ENCODE measurements at regions not wholly inside any gene's neighbourhood (a gene's known extent, or its start where the extent isn't known, plus 50 kb on each side); places are given as distances from the start of the nearest gene placed in this dataset.

- DNase-seq, result no peak
Observed at GRCh38 chr5:89010512-89010911, 127.5 kb upstream of the MEF2C start.

GRCh38 chr5:89008291-89008690 is 125.3 kb upstream of the MEF2C start:
- DNase-seq, result no peak

GRCh38 chr5:89005990-89006389 is 123.0 kb upstream of the MEF2C start:
- no peak for DNase-seq

DNA sequence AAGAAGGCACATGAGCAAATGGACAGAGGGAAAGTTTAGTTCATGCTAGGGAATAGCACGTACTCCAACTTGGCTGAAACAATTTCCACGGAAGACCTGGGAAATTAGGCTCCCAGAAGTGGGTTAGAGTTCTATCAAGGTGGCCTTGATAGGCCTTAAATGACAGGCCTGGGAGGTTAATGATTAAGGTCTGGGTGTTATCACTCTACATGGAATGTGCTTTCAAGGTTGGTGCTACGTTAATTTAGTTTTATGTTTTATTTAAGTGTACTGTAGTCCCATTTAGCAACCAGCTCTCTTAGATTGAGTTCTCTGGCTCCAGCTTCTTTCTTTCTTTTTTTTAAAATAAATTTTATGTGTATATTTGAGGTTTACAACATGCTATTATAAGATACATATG is 121.4 kb upstream of the MEF2C start:
- no peak for DNase-seq

DNA sequence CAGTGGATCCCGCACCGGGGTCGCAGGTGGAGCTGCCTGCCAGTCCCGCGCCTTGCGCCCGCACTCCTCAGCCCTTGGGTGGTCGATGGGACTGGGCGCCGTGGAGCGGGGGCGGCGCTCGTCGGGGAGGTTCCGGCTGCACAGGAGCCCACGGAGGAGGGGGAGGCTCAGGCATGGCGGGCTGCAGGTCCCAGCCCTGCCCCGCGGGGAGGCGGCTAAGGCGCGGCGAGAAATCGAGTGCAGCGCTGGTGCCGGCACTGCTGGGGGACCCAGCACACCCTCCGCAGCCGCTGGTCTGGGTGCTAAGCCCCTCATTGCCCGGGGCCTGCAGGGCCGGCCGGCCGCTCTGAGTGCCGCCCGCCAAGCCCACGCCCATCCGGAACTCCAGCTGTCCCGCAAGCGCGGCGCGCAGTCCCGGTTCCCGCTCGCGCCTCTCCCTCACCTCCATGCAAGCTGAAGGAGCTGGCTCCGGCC is 120.6 kb upstream of the MEF2C start:
- no peak for DNase-seq

- DNase-seq, result no peak
Observed at GRCh38 chr5:88999853-89000252, 116.9 kb upstream of the MEF2C start.

- no peak for DNase-seq
Observed at GRCh38 chr5:88997937-88998336, 115.0 kb upstream of the MEF2C start.

- DNase-seq, result no peak
Observed at GRCh38 chr5:88984040-88984439, 101.1 kb upstream of the MEF2C start.

DNA sequence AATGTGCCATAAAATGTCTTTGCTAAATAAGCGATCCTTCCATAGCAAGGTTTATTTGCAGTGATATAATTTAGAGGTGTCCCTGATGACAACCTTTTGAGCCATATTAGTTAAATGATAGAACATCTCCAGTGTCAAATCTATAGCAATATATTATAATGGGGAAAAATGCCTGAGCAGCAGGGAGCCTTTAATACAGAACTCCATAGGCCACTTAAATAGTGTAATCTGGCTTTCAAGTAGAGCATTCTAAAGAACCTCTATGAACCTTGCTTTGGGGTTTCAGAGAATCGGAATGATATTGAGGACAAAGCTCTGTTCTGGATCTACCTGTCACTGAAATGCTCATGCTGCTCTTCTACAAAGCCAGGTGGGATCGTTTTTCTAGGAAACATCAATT is 96.7 kb upstream of the MEF2C start:
- no peak for DNase-seq

DNA sequence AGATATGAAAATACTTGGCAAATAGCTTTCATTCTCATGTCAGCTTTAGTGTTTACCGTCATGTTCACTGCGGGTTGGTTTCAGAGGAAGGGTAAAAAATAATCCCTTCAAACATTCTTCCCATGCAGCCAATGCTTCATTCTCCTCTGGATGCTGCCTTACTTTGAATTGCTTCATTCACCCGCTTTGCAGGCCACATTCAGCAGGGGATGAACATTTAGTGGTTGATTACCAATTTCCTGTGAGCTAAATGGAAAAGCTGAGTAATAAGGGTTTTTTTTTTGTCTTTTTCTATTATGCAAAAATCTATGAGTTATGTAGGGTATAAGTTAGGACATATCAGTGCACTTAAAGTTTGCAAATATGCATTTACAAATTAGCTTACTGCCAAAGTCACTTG is 96.3 kb upstream of the MEF2C start:
- peak; percentile 56 to 85 (median 75) for DNase-seq

DNA sequence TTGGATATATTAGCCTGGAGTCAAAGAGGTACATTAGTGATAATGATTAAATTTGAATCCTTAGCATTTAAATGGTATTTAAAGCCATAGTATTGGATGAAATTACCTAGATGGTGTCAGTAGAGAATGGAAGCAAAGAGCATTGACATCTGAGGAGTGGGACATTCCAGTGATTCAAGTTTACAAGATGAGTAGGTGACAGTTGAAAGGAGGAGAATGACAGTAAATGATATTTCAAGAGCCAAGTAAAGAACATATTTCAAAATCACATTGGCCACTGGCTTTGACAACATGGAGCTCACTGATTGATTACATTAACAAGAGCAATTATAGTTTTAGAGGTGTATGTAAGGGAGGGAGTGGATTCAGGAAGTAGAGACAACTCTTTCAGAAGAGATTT is 93.9 kb upstream of the MEF2C start:
- DNase-seq, result peak; percentile 3 to 40 (median 25)

DNA sequence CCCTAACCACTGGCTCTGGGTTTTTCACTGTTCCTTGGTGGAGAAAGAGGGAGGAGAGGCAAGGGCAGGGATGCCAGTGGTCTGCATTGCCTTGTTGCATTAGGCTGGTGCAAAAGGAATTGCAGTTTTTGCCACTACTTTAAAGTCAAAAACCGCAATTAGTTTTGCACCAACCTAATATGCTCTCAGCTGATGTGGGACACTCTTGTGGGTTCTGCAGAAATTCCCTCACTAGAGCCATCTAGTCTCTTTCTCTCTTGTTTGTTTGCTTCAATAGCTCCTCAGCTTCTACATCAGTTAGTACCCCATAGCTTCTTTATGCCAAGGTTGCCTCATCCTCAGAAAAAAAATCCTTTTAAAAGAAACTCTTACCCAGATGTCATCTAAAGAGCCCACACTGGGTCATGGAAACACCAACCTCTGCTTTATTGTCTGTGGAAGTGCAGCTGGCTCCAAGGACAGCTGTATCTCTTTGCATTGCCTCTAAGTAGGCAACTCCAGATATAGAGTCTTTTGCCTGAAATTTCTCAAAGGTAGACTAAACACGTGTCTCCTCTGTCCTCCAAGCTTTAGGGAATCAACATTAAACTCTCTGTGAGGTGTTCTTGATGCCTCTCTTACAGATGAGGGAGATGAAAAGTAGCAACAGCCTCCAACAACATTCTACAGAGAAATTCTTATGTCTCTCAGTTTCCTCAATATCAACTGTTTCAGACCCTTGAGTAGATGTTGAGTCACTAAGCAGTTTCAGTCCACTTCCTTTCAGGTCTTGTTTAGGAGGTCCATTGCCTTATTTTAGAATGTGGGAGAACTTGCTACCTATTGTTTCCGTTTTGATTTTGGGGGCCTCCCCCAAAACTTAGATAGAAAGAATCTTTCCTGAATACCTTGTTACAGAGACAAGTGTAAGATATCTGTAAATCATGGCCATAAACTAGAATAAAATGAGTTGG is 84.9 kb upstream of the MEF2C start:
- no peak for DNase-seq

GRCh38 chr5:88964831-88965230 is 81.8 kb upstream of the MEF2C start:
- DNase-seq, result no peak

DNA sequence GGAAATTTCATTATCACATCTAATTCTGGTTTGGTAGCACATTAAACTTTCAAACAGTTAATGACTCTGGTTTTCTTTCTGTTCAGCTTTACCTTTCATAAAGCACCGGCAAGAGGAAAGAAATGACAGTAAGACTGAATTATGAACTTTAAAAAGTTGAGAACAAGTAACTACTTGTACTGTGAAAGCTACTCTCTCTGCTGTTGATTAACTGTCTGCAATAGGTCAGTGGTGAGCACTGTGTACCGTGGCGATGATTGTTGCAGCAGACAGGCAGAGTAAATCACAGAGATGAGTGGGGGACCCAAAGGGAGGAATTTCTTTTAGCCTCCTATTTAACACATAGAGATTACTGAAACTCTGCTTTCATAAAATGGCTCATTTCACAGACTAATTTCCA is 74.0 kb upstream of the MEF2C start:
- DNase-seq, result no peak

- no peak for DNase-seq
Observed at GRCh38 chr5:88956416-88956815, 73.4 kb upstream of the MEF2C start.

GRCh38 chr5:88955403-88955802 is 72.4 kb upstream of the MEF2C start:
- DNase-seq, result no peak

DNA sequence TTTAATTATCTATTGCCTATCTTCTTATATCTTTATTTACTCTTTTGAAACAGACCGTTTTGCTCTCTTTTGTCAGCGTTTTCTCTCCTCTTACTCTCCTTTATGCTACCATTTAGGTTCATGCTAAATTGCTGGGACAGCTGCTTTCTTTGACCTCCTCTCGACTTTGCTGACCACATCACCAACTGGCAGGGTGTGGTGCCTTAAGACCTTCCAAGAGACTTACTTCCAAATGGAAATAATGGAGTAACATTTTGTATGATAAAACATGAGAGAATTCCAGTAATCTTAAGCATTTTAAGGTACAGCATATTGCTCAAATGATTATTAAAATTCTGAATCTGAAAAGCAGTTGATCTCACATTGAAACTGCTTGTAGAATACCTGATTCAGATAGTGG is 71.5 kb upstream of the MEF2C start:
- DNase-seq, result no peak

DNA sequence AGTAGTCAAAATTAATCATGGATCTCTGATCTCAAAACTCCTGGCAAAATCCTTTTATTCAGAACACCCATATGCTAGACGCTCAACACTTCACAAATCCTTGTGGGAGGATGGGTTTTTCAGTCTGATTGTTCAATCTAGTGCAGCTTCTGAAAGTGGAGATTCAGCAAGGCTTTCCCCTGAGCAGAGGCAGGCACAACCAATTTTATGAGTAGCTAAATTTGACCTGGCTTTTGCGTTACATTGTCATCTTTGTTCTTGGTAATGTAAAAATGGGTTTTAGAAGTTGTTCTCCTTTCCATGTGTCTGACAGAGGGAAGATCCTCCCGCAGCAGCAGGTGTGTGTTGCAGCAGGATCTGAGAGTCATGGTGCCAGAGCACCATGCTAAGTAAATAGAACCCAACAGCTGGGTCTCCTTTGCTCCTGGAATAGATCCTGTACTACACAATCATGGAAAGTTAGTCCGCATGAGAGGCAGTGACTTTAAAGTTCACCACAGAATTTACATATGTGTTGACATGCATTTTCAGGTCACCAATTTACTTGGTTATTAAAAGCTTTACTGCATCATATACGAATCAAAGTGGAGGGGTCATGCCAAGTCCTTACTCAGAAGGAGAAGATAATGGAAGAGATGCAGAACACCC is 70.1 kb upstream of the MEF2C start:
- no peak for DNase-seq

DNA sequence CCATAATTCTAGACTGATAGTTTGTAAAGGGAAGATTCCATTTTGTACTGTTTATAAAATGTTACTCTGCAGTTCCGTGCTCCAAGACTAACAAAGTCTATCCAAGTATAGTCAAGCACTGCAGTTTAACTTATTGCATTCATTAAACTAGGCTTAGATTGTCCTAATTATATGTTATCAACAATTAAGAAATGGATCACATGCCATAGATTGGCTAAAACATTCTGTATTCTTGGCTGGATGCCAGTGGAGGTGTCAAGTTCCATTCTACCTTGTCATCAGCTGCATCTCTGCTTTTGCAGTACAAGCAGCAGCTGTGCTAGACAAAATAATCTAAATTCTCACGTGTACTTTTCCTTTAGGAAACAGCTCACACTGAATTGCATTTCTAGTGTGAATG is 69.4 kb upstream of the MEF2C start:
- no peak for DNase-seq

GRCh38 chr5:88951457-88951856 is 68.5 kb upstream of the MEF2C start:
- no peak for DNase-seq

DNA sequence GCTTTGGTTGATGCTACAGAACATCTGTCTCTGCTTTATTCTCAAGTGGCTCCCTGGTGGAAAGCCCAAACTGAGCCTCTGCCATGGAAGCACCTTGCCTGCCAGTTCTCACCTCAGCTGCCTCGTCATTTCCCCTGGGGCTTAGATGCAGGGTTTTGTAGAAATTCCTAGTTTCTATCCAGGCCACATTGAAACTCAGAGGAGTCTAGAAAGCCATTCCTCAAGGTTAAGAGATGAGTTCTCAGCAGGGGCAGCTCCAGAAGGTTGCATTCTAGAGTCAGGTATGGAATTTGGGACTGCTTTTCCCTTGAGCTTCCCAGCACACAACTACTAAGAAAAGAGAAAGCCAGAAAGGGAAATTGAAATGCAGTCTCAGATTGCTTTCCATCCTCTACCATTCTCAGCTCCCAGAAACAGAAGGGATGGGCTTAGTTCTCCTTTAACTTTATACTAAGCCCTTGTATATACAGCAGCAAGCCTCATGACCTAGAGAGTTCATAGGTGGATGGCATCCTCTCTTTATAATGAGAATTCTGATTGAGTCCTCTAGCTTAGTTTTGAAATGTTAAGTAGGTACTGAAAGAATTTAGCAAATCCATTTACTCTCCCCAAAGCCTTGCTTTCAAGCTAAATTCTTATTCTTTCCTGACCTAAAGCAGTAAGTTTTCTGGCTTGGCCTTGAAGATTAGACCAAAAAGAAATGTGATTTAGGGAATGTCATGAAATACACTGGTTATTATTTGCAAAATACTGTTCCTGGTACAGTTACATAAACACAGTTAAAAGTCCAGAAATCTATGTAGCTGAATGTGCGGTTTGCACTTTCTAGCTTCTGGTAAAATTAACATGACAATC is 66.0 kb upstream of the MEF2C start:
- no peak for DNase-seq

DNA sequence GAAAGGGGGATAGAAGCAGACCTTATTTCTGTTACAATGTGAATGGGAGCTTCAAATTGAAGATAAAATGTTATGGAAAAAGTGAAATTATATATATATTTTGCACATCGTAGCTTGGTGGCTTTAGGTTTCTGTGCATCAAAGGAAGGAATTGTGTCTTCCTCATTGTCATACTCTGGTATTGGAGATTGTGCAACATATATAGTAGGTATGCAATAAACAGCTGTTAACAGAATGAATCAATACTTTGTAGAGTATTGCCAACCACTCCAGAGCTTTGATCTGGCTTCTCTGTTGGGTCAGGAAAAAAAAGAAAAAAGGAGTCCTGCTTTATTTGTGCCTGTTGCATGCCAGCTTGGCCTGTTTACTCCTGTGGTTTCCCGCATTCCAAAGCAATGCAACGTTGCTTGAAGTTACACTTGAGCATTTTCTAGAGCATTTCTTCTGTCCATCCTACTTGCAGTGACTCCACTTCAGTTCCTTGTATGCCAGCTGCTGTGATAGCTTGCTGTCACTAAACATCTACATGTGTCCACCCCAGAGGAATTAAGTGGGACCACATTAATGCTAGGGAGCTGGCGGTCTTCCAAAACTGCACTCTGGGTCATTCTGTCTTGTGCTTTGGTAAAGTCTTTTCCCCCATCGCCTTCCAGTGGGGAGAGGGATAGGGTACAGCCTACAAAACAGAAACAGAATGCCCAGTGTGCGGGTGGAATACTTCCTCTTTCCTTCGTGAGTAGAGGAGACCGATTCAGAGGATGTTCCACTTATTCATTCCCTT is 62.0 kb upstream of the MEF2C start:
- peak; percentile 61 to 66 (median 63) for DNase-seq
